ENCODE measurements at regions not wholly inside any gene's neighbourhood (a gene's known extent, or its start where the extent isn't known, plus 50 kb on each side); places are given as distances from the start of the nearest gene placed in this dataset.
"Not testable (repeated sequence)": the region's sequence is repeated elsewhere in the genome, so short reads cannot be mapped to it uniquely, and the experiment has no call there.

DNA sequence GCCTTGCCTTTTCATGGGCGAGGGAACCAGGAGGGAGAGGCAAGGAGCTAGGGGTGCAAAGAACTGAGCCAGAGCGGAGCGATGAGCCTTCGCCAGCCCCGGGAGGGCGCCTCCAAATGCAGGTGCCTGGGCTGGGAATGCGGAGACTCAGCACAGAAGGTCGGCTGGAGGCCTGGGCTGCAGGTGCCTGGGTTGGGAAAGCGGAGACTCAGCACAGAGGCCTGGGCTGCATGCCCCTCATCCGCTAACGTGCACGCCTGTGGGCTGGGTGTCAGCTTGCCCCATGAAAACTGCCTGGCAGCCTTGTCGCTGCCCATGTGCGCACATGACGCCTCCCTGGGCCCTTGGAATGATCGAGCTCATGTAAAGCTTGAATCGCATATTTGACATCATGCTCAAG, 51.8 kb downstream of the POM121L12 start:
- DNase-seq = no peak

DNA sequence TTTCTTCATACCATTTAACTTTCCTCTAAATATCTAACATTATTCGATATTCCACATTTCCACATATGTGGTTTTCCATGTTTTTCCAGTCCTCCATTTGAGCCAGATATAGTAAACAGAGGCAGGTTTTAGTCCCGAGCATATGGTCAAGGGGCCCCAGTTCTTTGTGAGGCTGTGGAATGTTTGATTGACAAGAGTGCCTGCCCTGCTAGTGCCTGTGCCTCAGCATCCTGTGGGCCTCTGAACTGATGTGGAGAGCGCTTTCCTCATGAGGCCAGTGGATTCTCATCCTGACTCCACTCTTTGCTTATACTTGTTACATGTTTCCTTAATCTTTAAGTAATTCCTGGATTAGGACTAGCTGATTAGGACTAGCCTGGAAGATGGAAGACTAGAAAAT, 58.8 kb downstream of the POM121L12 start:
- DNase-seq = no peak

DNA sequence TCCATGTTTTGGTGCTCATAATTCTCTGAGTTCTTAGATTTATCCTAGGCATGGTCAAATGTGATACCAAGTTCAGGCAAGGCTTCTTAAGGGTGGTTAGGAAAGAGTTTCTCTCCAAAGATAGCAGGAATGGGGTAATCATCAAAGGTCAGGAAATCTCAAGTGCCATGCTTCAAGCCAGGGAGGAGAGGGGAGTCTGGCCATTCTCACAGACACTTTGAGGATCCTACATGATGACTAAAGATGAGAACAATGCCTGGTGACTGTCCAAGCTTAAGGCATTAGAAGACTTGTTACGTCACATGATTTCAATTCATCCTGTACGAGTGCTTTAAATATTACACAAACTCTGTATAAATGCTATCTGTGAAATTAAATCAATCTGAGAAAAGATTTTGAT, 59.4 kb downstream of the POM121L12 start:
- no peak for DNase-seq

DNA sequence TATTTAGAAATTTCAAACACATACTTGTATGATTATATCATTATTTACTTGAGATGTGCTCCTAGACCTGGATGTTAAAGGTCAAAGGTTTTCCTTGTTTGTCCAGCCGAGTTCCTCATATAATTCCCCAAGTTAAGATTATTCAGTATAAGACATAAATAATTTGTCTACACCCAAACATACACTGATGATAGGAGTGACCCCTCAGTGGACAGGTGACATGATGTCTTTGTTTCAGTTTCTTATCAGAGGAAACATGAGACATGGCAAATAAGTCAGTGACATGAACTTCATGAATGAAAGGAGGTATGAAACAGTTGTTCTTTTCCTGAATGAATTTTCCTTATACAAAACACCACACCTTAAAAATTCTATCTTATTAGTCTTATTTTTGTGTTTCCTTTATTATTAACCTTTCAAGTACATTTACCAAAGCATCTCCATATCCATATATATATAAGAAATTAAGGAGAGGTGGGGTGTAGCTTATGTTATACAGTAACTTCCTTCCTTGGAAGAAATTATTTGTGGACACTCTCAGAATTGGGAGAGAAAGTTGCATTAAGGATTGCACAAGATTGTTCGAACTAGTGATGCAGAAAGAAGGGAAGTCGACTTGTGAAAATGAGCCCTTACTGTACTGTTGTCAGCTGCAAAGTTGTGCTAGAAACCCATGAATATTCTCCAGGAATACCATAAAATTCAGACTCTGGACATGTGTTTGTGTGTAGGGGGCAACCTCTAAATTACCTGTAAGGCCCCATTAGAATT, 60.5 kb downstream of the POM121L12 start:
- no peak for DNase-seq

DNA sequence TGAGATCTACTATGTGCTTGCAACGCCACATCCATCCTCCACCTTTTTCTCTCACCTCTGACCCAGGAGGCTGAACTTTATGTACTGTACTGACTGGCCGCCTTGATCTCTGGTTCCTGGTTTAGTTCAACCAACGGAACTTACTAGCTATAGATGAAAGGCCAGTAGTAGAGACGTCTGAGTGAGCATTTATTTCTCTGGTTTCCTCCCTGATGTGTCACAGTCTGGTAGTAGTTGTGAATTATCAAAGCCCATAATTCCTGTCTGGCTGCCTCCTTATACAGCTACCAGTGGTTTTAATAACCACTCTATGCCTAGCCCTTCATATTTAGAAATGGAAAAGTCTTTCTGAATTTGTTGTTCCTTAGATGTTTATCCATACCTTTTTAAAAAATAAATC, 64.7 kb downstream of the POM121L12 start:
- DNase-seq = no peak

DNA sequence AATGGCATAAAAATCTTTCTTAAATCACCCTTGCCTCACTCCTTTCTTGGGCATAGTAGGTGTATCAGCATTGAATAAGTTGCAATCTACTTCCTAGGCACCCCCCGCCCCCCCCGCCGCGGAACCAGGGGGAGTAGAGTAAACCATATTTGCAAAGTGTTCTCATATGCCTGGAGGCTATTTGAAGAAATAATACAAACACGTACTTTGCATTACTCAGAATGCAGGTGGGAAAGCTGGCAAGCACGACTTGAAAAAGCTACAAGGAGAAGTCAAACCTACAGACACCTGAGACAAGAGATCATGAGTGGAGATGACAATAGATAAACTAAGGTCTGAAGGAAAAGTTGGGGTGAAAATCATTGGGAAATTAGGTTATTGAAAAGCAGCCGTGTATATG, 65.6 kb downstream of the POM121L12 start:
- no peak for DNase-seq

DNA sequence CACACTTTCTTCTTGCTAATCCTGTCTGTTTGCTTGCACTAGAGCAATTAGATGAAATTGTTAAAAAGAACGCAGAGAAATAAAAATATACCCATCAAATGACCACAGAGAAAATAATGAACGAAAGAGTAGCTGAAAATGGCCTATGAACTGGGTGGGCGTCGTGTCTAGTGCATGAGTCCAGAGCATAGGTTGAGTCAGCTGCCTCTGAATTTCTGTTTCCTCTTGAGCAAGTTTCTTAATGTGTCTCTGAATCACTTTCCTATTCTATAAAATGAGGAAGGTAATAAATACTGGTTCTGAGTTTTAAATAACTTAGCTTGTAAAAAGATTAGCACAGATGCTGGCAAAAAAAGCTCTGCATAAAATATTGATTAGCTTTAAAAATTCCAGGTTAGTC, 75.0 kb downstream of the POM121L12 start:
- no peak for DNase-seq

DNA sequence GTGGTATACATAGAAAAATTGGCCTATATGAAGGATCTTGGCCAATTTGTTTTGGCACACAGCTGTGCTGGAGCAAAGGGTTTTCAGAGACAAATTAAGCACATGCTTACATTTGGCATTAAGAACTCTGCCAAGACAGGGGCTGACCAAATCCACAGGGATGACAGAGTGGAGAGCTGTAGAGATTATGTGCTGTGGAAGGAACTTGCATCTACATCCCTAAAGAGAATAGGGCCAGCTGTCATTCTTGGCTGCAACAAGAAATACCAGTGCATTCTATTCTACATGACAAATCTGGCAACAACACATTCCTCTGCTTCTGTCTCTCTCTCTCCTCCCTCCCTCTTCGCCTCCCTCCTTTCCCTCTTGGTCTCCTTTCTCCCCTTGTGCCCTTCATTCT, 75.6 kb downstream of the POM121L12 start:
- no peak for DNase-seq

DNA sequence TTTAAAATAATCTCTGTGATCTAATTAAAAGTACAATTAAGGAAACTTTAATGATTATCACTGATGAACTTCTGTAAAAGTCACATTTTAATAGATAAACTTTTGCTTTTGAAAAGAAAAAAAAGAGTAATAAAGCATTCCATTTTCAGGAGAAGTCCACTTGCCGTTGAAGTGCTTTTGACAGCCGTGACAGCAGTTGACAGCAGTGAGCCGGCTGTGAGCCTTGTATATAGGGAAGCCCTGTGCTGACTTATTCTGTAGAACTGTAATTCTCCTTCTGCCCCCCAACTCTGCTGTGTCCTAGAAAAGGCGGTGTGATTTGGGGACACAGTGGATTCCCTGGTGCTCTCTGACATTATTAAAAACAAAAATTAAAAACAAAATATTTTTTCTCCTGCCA, 78.0 kb downstream of the POM121L12 start:
- no peak for DNase-seq

DNA sequence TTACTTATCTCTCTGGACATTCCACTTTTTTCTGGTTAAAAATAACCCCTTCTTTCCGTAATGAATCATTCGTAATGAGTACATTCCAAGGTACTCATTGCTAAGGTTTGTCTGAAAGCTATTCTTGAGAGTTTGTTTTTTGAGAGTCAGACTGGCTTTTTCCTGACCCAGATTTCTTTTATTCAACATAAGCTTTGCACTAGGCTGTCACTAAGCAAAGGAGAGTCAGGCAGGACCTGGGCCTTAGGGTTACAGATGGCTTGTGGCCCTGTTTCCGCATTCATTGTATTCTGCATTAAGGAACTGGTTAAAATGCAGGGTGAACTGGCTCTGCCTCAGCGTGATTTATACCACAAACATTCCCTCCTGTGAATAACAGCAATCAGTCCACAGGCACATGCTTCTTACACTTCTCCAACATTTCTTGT, 84.1 kb downstream of the POM121L12 start:
- DNase-seq = no peak

DNA sequence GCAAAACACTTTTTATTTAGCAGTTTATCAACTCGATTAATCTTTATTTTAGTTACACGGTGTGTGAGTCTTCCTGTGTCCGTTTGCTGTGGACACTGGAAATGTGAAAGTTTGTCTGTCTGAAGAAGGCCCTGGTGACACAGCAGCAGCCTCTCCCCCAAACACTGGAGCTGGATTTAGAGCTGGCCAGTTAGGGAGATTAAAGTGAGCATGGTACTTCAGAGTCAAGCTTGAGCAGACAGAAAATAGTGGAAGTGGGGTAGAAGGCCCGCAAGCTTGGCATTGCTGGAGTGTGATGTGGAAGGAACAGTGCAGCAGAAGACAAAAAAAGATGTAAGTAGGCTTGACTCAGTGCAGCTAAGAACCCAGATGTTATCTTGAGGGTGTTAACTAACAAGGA, 85.9 kb downstream of the POM121L12 start:
- no peak for DNase-seq

DNA sequence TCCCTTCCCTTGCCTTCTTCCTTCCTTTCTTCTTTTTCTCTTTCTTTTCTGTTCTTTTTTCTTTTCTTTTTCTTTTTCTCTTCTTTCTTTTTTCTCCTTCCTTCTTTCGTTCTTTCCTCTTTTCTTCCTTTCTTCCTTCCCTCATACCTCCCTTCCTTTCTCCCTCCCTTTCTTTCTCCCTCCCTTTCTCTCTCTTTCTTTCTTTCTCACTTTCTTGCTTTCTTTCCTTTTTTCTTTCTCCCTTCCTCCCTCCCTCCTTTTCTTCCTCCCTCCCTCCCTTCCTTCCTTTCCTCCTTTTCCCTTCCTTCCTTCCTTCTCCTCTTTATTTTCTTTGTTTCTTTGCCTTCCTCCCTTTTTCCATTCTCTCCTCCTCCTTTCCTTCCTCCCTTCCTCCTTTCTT, 96.3 kb downstream of the POM121L12 start:
- no peak for DNase-seq

DNA sequence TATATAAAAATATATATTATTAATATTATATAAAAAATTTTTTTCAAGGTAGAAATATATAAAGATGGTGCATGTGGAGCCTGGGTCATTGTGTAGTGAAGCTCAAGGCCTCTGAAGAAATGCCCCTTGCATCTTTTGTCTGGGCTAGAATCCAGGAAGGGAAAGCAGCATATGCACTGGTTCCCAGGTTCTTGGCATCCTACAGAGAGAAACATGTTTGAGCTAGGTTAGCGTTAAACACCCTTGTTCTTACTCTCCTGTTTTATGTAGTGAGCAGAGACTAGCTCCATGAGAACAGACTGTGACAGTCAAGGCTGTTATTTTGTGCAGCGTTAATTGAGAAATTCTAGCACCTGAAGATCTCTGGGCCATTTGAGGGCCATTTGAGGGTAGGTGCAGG, 116.1 kb downstream of the POM121L12 start:
- no peak for DNase-seq

DNA sequence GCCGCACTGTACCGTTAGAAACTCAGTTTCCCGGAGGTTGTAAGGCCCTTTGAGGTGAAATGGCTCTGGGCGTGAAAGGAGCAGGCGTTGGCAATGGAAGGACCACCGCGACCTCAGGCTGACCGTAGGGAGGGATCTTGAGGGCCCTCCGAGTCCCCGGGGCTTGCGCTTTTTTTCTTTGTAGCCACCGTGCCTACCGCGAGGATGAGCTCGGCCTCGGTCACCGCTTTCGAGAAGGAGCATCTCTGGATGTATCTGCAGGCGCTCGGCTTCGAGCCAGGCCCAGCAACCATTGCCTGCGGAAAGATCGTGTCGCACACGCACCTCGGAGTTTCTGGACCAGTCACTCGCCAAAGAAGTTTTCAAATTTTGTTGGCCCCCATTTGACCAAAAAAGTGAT, 151.8 kb downstream of the POM121L12 start:
- not testable (repeated sequence) for DNase-seq

DNA sequence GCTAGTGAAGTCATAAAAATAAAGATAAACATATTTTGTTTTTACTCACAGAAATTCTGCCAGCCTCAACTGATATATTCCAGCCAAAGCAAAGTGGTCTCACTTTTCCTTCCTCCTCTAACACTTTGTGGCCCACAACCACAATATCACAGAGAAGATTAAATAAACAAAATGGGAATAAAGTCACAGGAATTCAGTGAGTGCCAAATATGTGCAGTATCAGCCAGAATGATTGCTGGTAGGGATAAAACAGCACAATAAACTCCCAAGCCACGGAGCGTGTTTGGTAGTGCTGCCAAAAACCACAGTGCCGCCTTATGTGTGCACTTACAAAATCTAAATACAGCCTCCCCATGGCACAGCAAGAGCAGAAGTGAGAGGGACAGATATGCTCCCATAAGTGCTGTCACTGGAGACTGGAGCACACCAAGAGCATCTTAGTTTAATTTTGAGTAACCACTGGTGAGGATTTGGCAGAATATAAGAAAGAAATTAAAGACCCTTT, 155.8 kb downstream of the POM121L12 start:
- DNase-seq = no peak

DNA sequence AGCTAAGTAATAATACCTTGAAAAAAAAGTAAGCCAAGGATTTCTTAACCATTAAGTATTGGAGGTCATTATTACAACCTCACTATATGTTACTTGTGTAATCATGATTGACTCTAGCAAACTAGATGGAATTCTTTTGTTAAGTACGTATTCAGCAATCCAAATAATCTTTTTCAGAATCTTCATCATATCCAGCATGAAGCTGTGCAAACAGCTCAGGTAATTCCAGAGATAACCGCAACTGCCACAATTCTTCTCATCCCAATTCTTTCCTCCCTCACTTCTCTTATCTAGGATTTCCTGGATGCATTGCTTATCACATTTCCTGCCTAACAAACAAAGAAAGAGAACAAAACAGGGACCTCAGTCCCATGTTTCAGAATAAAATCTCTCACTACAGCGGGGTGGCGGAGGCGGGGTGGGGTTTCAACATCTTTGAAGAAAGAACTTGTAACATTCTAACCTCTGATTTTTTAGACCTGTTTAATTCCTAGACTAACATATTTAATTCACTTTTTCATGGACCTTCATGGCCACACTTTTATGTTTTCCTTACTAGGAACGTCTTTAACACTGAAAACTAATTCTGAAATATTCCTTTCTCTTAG, 156.5 kb downstream of the POM121L12 start:
- DNase-seq = no peak

DNA sequence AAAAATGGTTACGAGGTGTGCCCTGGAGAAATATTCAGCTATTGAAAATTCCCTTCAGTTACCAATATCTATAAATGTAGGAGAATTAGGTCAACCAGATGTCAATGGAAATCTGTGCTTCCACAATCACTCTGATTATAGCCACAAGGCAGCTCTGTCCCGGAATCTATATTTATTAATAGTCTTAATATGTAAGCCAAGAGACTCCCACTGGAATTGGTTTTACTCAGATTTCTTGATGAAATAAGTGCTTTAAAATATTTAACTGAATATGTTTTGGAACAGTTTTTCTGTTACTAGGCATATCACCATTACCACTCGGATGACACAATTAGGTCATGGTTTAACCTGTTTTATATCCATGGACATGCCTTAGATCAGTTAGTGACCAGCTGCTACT, 169.6 kb downstream of the POM121L12 start:
- DNase-seq = no peak

DNA sequence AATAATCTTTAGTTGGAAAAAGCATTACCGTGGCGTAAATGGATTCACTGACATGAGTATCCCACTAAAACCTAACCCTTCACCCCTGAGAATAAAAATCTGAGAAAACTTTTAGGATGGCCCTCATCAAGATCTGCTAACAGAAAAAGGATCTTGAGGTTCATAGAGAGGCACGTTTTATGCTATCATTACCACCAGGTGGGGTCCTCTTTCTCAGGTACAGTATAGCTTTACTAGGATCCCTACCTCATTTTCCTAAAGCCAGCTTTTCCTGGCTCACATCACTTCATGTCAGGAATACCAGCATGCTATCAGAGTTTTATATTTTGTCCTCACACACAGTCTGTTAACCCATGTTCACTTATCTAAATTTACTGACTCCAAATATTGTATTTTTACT, 173.7 kb downstream of the POM121L12 start:
- no peak for DNase-seq

DNA sequence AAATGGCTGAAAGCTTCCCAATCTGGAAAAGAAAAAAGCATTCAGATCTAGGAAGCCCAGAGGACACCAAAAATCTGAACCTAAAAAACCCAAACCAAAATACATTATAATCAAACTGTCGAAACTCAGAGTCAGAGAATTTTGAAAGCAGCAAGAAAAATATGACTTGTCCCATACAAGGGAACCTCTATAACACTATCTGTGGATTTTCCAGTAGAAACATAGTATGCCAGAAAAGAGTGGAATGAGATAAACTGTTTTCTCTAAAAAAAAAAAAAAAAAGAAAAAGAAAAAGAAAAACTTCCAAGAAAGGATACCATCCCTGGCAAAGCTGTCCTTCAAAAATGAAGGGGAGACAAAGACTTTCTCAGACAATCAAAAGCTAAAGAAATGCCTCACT, 179.0 kb downstream of the POM121L12 start:
- DNase-seq = no peak

DNA sequence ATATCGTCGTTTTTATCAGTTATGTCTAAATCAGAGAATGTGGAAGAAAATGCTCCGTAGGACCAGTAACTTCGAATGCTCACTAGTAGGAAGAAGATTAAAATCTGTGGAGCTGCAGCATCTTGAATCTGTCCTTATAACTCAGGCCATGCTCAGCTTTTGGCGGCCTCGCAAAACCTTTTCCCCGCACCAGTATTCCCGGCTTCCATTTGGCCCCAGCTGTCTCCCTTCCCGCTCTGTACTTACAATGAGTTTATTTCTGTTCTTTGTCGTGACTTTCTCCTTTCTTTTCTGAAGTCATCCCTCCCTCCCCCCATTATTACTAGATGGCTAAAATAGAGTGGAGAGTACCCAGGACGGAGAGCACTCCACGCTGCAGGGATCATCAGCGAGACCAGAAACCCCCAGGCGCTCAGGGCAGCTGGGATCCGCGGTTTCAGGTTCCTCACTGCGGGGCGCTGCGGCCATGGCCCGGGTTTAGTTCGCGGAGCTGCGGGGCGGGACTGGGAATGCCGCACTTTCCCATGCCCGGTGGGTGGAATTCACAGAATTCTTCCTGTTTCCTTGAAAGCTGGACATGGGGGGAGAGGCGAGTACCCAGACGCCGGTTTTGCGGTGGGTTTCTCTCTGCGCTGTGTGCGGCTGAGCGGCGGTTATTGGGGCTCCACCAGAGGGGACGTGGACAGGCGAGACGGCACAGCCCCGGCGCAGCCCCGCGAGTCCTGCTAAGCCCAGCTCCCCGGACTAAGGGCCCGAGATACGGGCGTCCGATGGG, 183.5 kb downstream of the POM121L12 start:
- DNase-seq = no peak

DNA sequence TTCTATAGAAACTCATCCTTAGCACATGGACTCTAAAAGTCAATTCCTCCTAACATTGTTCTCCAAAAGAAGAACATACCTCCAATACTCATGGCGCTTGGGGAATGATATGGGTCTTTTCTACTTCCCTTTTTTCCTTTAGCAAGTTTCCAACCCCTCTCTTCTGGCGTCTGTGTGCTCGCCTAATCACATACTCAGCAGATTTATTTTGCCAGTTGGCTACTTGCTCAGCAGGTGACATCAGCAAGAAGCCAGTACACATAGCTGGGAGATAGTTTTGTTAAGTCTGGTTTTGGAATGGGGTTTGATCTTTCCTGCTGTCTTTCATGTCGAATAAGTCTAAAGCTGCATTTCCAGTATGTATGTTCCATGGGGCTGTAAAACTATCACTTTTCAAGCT, 193.8 kb downstream of the POM121L12 start:
- DNase-seq = no peak

DNA sequence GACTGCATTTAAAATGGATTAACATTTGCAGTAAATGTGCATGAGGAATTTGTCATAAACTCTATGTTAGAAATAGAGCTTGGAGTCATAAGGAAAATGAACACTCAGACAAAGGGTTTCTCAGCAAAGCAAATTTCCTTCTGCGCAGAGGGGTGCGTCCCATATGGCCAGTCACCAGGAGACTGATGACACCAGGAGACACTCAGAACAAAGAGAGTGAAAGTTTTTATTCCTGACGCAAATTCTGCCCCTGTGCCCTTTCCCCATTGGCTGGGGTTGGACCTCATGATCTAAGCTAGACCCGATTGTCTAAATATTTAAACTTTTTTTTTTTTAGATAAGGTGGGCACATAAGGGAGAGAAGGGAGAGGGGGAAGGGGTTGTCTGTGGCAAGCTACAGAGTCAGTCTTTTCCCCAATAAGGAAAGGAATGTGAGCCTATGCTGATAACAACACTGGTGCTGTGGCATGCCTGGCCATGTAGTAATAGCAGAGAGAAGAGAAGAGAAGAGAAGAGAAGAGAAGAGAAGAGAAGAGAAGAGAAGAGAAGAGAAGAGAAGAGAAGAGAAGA, 202.0 kb downstream of the POM121L12 start:
- no peak for DNase-seq

DNA sequence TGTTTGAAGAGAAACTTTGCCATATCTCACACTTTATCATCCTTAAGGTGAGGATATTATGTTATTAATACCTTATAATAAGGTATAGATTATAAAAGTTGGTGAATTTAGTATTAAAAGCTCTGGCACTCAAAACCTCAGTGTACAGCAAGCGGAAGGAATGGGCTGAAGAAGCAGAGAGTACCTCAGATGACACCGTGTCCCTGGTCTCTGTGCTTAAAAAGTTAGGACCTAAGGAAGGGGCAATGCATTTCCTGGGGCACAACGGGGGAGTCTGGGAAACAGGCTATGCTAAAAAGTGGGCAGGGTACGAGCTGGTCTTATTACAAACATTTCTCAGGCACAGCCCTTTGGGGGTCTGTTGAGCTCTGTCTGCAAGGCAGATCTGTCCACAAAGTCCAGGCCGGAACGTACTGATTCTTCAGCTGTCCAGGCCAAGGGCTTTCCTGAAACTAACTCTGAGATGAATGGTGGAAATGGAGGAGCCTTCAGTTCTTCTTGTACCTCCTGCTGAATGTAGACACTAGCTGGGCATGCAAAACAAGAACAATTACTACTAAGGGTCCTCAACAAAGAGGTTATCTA, 202.7 kb downstream of the POM121L12 start:
- DNase-seq = no peak
